PC-9 (cell line): ENCODE measurements at regions not wholly inside any gene's neighbourhood (a gene's known extent, or its start where the extent isn't known, plus 50 kb on each side); places are given as distances from the start of the nearest gene placed in this dataset.

Source experiments
- BruUV-seq: library from RNA; stranded (reverse); fragments of 400-500 nt; replicated peaks from 2 replicates; lab custom pipeline; 2021; lab: Mats Ljungman, UMichigan
- CTCF ChIA-PET: fragments of 300-600 bp; sonication (Branson Sonifier 250); formaldehyde crosslinking; loops from one replicate; lab custom pipeline; 2022; ENCODE audit warnings: antibody characterized with exemption; lab: Charles Lee
- POLR2A ChIA-PET: fragments of 300-600 bp; sonication (Branson Sonifier 250); formaldehyde crosslinking; loops from one replicate; lab custom pipeline; 2022; ENCODE audit warnings: antibody characterized with exemption; ENCODE audit not compliant: unreplicated experiment; lab: Charles Lee
- DNase-seq, 2 experiments: peaks; one replicate each; pipeline versions ENCODE4 v3.0.0 to v3.0.0-alpha.2; 2015 to 2022; ENCODE audit warnings: mixed read lengths in 1 of 2
- H2AFZ ChIP-seq: fragments of 200-600 bp; sonication (generic); 2 replicates; pipeline ENCODE4 v1.8.1; 2017; ENCODE audit warnings: antibody characterized with exemption
- H3F3A ChIP-seq: fragments of 200-600 bp; sonication (generic); 2 replicates; pipeline ENCODE4 v1.8.1; 2017; ENCODE audit warnings: antibody characterized with exemption, mild to moderate bottlenecking, low read depth; ENCODE audit not compliant: insufficient read depth
- H3K27ac ChIP-seq: fragments of 200-600 bp; sonication (generic); 2 replicates; pipeline ENCODE4 v1.6.1; 2016; ENCODE audit warnings: mixed run types
- H3K27me3 ChIP-seq: fragments of 200-600 bp; sonication (generic); 2 replicates; pipeline ENCODE4 v1.6.1; 2016; ENCODE audit warnings: low read depth, mixed run types; ENCODE audit not compliant: insufficient read depth
- H3K36me3 ChIP-seq: fragments of 200-600 bp; sonication (generic); 2 replicates; pipeline ENCODE4 v1.6.1; 2016; ENCODE audit warnings: low read depth, mixed run types
- H3K4me1 ChIP-seq: fragments of 200-600 bp; sonication (generic); replicated peaks from 2 replicates; pipeline ENCODE4 v1.6.1; 2016; ENCODE audit warnings: mixed run types; ENCODE audit not compliant: insufficient read depth
- H3K4me2 ChIP-seq: fragments of 200-600 bp; sonication (generic); 2 replicates; pipeline ENCODE4 v1.6.1; 2017; ENCODE audit warnings: mixed run types
- H3K4me3 ChIP-seq: fragments of 200-600 bp; sonication (generic); 2 replicates; pipeline ENCODE4 v1.6.1; 2016; ENCODE audit warnings: mixed run types
- H3K79me2 ChIP-seq: fragments of 200-600 bp; sonication (generic); 2 replicates; pipeline ENCODE4 v1.6.1; 2017; ENCODE audit warnings: low read depth, mixed run types
- H3K9me2 ChIP-seq: fragments of 200-600 bp; sonication (generic); 2 replicates; pipeline ENCODE4 v1.8.1; 2017; ENCODE audit warnings: mild to moderate bottlenecking; ENCODE audit not compliant: insufficient read depth
- H3K9me3 ChIP-seq: fragments of 200-600 bp; sonication (generic); 2 replicates; pipeline ENCODE4 v1.8.1; 2016; ENCODE audit warnings: low read depth; ENCODE audit not compliant: insufficient read depth
- H4K20me1 ChIP-seq: fragments of 200-600 bp; sonication (generic); 2 replicates; pipeline ENCODE4 v1.8.1; 2017; ENCODE audit not compliant: insufficient read depth
- CTCF ChIP-seq: fragments of 200-600 bp; sonication (generic); conservative IDR thresholded peaks from 2 replicates; pipeline ENCODE4 v1.6.1; 2017; ENCODE audit warnings: mixed run types, antibody characterized with exemption, mild to moderate bottlenecking, moderate library complexity
- EZH2 ChIP-seq: fragments of 200-600 bp; sonication (generic); IDR thresholded peaks from 2 replicates; pipeline ENCODE4 v1.8.0; 2017; ENCODE audit warnings: antibody characterized with exemption, low read depth
- intact Hi-C: fragments of 100-400 bp; cut with micrococcal nuclease; formaldehyde crosslinking; loops from one replicate; pipeline ENCODE4 v1.10.0; 2022; ENCODE audit not compliant: unreplicated experiment

- DNase-seq = no peak
- ChIA-PET CTCF (no interaction called here), POLR2A (no interaction called here)
- no peaks in the 10 kb centered on the region for H4K20me1 ChIP-seq
- no peaks in the 10 kb centered on the region for H3K9me3 ChIP-seq
- H3F3A ChIP-seq = no peaks in the 10 kb centered on the region
- no peaks in the 10 kb centered on the region for H3K79me2 ChIP-seq
- no peaks in the 10 kb centered on the region for H3K27me3 ChIP-seq
- no peak overlapping the region for H3K4me2 ChIP-seq
- TF ChIP-seq CTCF = no peak
- no peak for TF ChIP-seq EZH2
- H3K4me3 ChIP-seq = no peak overlapping the region
- no peaks in the 10 kb centered on the region for H3K4me1 ChIP-seq
- BruUV-seq = no TSS peak
- H2AFZ ChIP-seq = no peak overlapping the region
- H3K36me3 ChIP-seq = no peaks in the 10 kb centered on the region
- H3K27ac ChIP-seq = no peak overlapping the region
- intact Hi-C loops = no loop called here
- H3K9me2 ChIP-seq = no peaks in the 10 kb centered on the region
These were observed 113.4 kb downstream of the ELOVL4 start for GRCh38 chr6:79833964-79834284.

GRCh38 chr6:79833264-79833963 lies 113.9 kb downstream of the ELOVL4 start:
- CTCF ChIA-PET = no interaction called here

GRCh38 chr6:79832723-79833122 lies 114.6 kb downstream of the ELOVL4 start:
- Histone ChIP-seq H3K4me3 (no peak overlapping the region), H3K36me3 (no peaks in the 10 kb centered on the region), H3K79me2 (no peaks in the 10 kb centered on the region), H4K20me1 (no peaks in the 10 kb centered on the region), H3K4me2 (no peak overlapping the region), H3K9me2 (no peaks in the 10 kb centered on the region), H2AFZ (no peak overlapping the region), H3K4me1 (no peaks in the 10 kb centered on the region), H3K9me3 (no peaks in the 10 kb centered on the region), H3F3A (no peaks in the 10 kb centered on the region), H3K27me3 (no peaks in the 10 kb centered on the region), H3K27ac (no peak overlapping the region)
- no TSS peak for BruUV-seq
- intact Hi-C loops = no loop called here
- TF ChIP-seq CTCF = no peak
- ChIA-PET POLR2A (no interaction called here), CTCF (no interaction called here)
- DNase-seq = no peak

More at GRCh38 chr6:79833264-79833963, 113.9 kb downstream of the ELOVL4 start:
- Histone ChIP-seq H3K27ac (no peak overlapping the region), H4K20me1 (no peaks in the 10 kb centered on the region), H3K9me2 (no peaks in the 10 kb centered on the region), H3K4me3 (no peak overlapping the region), H3K79me2 (no peaks in the 10 kb centered on the region), H2AFZ (no peak overlapping the region), H3K4me2 (no peak overlapping the region), H3K36me3 (no peaks in the 10 kb centered on the region), H3K4me1 (no peaks in the 10 kb centered on the region), H3F3A (no peaks in the 10 kb centered on the region), H3K9me3 (no peaks in the 10 kb centered on the region), H3K27me3 (no peaks in the 10 kb centered on the region)
- TF ChIP-seq CTCF = no peak
- TF ChIP-seq EZH2 = no peak
- BruUV-seq = no TSS peak
- no peak for DNase-seq
- intact Hi-C loops = no loop called here
- POLR2A ChIA-PET = no interaction called here
